GM18511 (cell line): ENCODE measurements at regions not wholly inside any gene's neighbourhood (a gene's known extent, or its start where the extent isn't known, plus 50 kb on each side); places are given as distances from the start of the nearest gene placed in this dataset.

ENCODE experiments used
- ATAC-seq: cut with Tn5 transposase; IDR thresholded peaks from one replicate; pipeline ENCODE4 v1.9.1; 2021; ENCODE audit warnings: mild to moderate bottlenecking, moderate library complexity; ENCODE audit not compliant: unreplicated experiment

GRCh38 chr5:163619951-163620350 lies 114.5 kb downstream of the MAT2B start:
- ATAC-seq = no peak

GRCh38 chr5:163622799-163623198 lies 117.4 kb downstream of the MAT2B start:
- no peak for ATAC-seq

GRCh38 chr5:163623524-163623923 lies 118.1 kb downstream of the MAT2B start:
- ATAC-seq = no peak

DNA sequence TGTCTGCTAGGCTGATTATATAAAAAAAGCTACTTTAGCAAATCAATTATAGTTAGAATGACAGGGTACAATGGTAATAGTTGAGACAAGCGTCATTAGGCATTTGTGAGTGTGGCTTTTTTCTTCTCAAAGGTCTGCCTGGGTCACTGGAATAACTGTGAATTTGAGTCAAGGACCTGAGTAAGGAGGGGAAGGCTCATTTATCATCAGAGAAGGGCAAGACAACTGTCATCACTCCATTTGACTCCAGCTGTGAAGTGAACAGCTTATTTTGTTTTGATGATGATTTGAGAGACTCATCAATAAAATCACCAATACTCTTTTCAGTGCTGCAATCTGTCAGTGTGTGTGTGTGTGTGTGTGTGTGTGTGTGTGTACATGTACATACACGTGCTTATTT lies 118.6 kb downstream of the MAT2B start:
- no peak for ATAC-seq

GRCh38 chr5:163624431-163624830 lies 119.0 kb downstream of the MAT2B start:
- ATAC-seq = no peak

GRCh38 chr5:163626904-163627434 lies 121.5 kb downstream of the MAT2B start:
- ATAC-seq = no peak

DNA sequence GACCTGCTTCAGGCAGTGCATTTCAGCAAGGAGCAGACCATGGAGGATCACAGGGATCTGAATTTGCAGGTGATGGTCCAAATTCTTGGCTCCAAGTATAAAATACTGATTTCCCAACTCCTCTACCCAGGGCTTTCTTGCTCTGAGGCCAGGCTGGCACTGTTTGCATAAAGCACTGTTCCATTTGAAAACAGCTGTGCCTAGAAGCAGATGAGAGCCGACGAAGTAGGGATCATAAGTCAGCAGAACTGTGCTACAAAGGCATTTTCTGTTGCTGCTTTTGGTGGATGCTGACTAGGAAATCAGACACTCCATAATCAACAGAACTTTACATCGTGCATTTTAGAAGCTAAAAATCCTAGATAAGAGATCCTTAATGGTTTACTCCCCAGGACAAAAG lies 126.4 kb downstream of the MAT2B start:
- ATAC-seq = no peak

- ATAC-seq = no peak
Measured at GRCh38 chr5:163633926-163634460, 128.6 kb downstream of the MAT2B start.

GRCh38 chr5:163635631-163636030 lies 130.2 kb downstream of the MAT2B start:
- no peak for ATAC-seq

- ATAC-seq = no peak
Measured at GRCh38 chr5:163642904-163643303, 137.5 kb downstream of the MAT2B start.

- no peak for ATAC-seq
Measured at GRCh38 chr5:163645421-163646416, 140.3 kb downstream of the MAT2B start.

GRCh38 chr5:163649514-163649913 lies 144.1 kb downstream of the MAT2B start:
- no peak for ATAC-seq

- ATAC-seq = no peak
Measured at GRCh38 chr5:163653526-163653925, 148.1 kb downstream of the MAT2B start.

DNA sequence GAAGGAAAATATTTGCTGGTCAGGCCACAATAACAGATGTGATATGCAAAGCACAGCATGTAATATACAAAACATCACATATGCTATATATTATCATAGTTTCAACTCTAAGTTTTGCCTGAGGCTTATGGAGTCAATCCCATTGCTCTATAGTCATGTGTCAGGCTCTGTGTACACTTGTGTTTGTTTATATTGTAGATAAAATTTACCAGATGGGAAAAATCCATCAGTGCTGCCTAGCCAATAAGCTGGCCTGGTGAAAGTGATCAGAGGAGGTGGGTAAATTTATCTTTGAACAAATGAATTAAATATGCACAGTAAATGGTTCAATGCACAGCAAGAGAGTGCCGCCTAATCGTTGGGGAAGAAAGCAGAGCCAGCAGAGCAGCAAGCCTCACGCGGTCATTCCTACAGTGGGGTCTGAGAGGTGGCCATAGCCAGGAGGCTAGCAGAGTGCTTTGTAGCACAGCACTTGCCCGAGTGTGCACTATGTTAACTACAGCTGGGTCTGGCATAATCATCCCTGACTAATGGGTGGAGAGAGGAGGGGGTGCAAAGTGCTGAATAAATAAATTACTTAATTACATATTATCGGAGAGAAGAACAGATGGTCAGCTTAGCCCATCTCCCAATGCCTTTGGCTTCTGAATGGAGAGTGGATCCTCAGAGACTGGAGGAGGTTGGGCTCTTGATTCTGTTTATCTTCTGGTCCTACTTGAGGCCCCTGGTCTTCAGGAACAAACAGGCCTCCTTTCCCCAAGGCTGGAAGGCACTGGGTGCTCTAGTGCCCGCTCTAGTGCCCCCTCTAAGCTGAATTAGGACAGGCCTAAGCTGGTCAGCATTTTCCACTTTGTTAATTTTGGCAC lies 153.5 kb downstream of the MAT2B start:
- no peak for ATAC-seq

GRCh38 chr5:163659568-163659902 lies 154.1 kb downstream of the MAT2B start:
- ATAC-seq = no peak

DNA sequence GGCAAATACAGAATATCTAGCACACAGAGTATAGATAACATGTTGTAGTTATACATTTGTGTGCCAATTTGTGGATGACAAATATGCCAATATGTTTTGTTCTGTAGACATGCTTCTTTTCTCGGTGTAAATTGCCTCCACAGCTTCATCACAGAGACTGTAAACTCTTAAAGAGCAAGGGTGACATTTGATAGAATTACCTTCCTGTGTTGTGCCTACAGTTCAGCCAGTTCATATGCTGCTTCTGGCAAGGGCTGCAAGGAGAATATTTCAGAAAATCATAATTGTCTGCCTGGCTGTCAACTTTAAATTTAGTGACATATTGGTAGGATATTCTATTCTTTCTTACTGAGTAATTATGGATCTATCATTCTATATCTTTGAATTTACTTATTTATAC lies 155.1 kb downstream of the MAT2B start:
- ATAC-seq = no peak

- no peak for ATAC-seq
Measured at GRCh38 chr5:163661360-163661759, 155.9 kb downstream of the MAT2B start.

- ATAC-seq = no peak
Measured at GRCh38 chr5:163670036-163670435, 164.6 kb downstream of the MAT2B start.

- no peak for ATAC-seq
Measured at GRCh38 chr5:163677092-163677491, 171.7 kb downstream of the MAT2B start.

DNA sequence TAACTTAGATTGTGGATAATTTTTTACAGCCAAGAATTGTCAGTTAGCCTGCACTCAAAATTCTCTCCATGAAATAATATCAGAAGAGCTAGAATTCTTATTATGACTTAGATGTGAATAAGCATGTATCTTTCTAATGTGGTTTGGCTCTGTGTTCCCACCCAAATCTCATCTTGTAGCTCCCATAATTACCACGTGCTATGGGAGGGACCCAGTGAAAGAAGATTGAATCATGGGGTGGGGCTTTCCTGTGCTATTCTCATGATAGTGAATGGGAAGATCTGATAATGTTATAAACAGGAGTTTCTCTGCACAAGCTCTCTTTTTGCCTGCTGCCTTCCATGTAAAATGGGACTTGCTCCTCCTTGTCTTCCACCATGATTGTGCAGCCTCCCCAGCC lies 176.8 kb downstream of the MAT2B start:
- ATAC-seq = no peak

DNA sequence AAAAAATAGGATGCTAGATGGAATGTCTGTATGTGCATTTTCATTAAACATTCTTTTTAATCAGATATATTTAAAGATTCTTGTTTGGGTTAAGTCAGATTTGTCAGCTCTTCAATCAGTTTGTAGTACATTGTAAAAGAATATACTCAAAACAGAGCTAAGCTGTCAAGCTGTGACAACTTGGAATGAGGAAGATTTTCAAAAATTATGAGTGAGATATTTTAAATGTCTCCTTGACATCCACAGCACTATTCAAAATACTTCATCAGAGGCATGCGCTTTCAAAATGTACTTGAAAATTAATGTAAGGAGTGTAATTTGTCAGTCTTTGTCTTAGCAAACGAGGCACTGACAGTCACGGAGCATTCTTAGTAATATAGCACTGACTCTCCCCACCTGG lies 182.0 kb downstream of the MAT2B start:
- no peak for ATAC-seq
